ENCODE measurements at regions not wholly inside any gene's neighbourhood (a gene's known extent, or its start where the extent isn't known, plus 50 kb on each side); places are given as distances from the start of the nearest gene placed in this dataset.

DNA sequence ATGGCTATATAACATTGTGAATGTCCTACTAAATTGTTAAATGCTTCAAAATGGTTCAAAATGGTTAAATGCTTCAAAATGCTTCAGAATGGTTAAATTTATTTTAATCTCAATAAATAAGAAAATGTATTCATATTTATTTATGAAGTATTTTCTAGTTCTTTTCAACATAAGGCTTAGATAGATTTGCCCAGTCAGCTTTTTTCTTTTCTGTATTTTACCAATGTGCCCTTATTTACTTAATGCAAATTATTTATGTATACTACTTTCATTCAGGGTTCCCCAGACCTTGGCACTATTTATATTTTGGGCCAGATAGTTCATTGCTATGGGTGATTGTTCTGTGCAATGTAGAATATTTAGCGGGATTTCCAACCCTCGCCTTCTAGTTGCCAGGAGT, 546.7 kb downstream of the RIT2 start:
- Histone ChIP-seq H3K9me3 (no peaks in the 10 kb centered on the region), H3K27me3 (no peaks in the 10 kb centered on the region), H3K36me3 (no peaks in the 10 kb centered on the region), H3K27ac (no peak overlapping the region), H3K4me1 (ENCODE audit: insufficient read depth) (no peaks in the 10 kb centered on the region), H3K4me3 (no peak overlapping the region)
- 94% methylated on average over 2 of the region's 2 CpGs for WGBS, 3 donors
- intact Hi-C loops (cut with DNase I), result no loop called here
- TF ChIP-seq, protein P1, sequence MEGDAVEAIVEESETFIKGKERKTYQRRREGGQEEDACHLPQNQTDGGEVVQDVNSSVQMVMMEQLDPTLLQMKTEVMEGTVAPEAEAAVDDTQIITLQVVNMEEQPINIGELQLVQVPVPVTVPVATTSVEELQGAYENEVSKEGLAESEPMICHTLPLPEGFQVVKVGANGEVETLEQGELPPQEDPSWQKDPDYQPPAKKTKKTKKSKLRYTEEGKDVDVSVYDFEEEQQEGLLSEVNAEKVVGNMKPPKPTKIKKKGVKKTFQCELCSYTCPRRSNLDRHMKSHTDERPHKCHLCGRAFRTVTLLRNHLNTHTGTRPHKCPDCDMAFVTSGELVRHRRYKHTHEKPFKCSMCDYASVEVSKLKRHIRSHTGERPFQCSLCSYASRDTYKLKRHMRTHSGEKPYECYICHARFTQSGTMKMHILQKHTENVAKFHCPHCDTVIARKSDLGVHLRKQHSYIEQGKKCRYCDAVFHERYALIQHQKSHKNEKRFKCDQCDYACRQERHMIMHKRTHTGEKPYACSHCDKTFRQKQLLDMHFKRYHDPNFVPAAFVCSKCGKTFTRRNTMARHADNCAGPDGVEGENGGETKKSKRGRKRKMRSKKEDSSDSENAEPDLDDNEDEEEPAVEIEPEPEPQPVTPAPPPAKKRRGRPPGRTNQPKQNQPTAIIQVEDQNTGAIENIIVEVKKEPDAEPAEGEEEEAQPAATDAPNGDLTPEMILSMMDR (IDR thresholded peaks at IDR 0.05), result no peak
- no peak for TF ChIP-seq EP300 (IDR thresholded peaks at IDR 0.05)
- no peak for TF ChIP-seq POLR2A (IDR thresholded peaks at IDR 0.05)
- no peak for DNase-seq

GRCh38 chr18:42574871-42575270, 540.6 kb downstream of the RIT2 start:
- no peaks in the 10 kb centered on the region for H3K27me3 ChIP-seq
- H3K4me3 ChIP-seq, result no peak overlapping the region
- TF ChIP-seq POLR2A (IDR thresholded peaks at IDR 0.05) (no peak), EP300 (IDR thresholded peaks at IDR 0.05) (no peak)
- TF ChIP-seq, protein P1 (IDR thresholded peaks at IDR 0.05), result no peak
- DNase-seq, result no peak
- no peaks in the 10 kb centered on the region for H3K36me3 ChIP-seq
- WGBS, 3 donors, result 23 to 33% (median 26%) methylated on average over 4 of the region's 4 CpGs
- intact Hi-C loops (cut with DNase I), result no loop called here
- no peaks in the 10 kb centered on the region for H3K4me1 ChIP-seq (ENCODE audit: insufficient read depth)
- H3K9me3 ChIP-seq, result no peaks in the 10 kb centered on the region
- H3K27ac ChIP-seq, result no peak overlapping the region

- no peaks in the 10 kb centered on the region for H3K9me3 ChIP-seq
Observed at GRCh38 chr18:42576124-42576523, 539.4 kb downstream of the RIT2 start.

DNA sequence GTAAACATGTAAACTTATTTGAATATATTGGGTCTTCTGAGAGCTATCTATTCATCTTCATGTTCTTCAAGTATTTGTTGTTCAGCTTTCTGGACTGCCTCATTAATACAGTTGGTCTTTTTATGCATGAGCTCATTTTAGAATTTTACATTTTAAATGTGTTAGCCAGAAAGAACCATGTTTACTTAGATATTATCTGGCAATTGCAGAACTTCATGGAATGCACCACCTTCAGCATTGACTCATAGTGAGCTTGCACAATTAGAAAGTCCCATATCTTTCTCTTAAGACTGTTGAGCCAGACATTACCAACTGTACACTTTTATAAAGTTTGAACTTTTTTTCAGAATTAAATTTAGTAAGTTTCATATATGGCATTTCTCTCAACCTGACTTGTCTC, 536.7 kb downstream of the RIT2 start:
- Histone ChIP-seq H3K27me3 (no peaks in the 10 kb centered on the region), H3K4me3 (no peak overlapping the region), H3K36me3 (no peaks in the 10 kb centered on the region), H3K4me1 (ENCODE audit: insufficient read depth) (no peaks in the 10 kb centered on the region), H3K9me3 (no peaks in the 10 kb centered on the region), H3K27ac (no peak overlapping the region)
- intact Hi-C loops (cut with DNase I), result no loop called here
- TF ChIP-seq POLR2A (IDR thresholded peaks at IDR 0.05) (no peak), EP300 (IDR thresholded peaks at IDR 0.05) (no peak)
- TF ChIP-seq, protein P1 (IDR thresholded peaks at IDR 0.05), result no peak
- DNase-seq, result no peak

More at GRCh38 chr18:42576124-42576523, 539.4 kb downstream of the RIT2 start:
- H3K4me3 ChIP-seq, result no peak overlapping the region
- no peak for DNase-seq
- TF ChIP-seq POLR2A (IDR thresholded peaks at IDR 0.05) (no peak), EP300 (IDR thresholded peaks at IDR 0.05) (no peak)
- TF ChIP-seq, protein P1 (IDR thresholded peaks at IDR 0.05), result no peak
- no peaks in the 10 kb centered on the region for H3K27me3 ChIP-seq
- intact Hi-C loops (cut with DNase I), result no loop called here
- no peak overlapping the region for H3K27ac ChIP-seq
- H3K4me1 ChIP-seq (ENCODE audit: insufficient read depth), result no peaks in the 10 kb centered on the region
- H3K36me3 ChIP-seq, result no peaks in the 10 kb centered on the region

DNA sequence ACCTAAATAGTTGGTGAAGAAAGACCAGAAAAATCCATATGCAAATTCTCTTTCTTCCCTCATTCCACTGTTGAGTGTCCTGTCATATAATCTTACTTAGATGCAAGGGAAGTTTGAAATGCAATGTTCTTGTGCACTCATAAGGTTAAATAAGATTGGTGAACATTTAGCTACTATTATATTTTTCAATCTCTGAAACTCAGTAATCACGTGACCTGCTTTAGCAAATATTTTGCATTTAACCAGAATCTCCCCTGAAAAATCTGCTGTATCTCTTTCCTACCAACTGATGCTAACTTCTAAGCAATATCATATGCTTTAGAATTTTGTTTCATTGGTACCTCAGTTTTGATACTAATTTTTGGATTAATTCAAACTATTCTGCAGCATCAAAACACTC, 533.2 kb downstream of the RIT2 start:
- 83 to 94% (median 88%) methylated on average over 1 of the region's 1 CpG for WGBS, 3 donors
- Histone ChIP-seq H3K9me3 (no peaks in the 10 kb centered on the region), H3K4me3 (no peak overlapping the region), H3K4me1 (ENCODE audit: insufficient read depth) (no peaks in the 10 kb centered on the region), H3K36me3 (no peaks in the 10 kb centered on the region), H3K27me3 (no peaks in the 10 kb centered on the region), H3K27ac (no peak overlapping the region)
- intact Hi-C loops (cut with DNase I), result no loop called here
- DNase-seq, result no peak
- TF ChIP-seq POLR2A (IDR thresholded peaks at IDR 0.05), result no peak
- TF ChIP-seq, protein P1 (IDR thresholded peaks at IDR 0.05), result no peak
- no peak for TF ChIP-seq EP300 (IDR thresholded peaks at IDR 0.05)
